ENCODE measurements at regions not wholly inside any gene's neighbourhood (a gene's known extent, or its start where the extent isn't known, plus 50 kb on each side); places are given as distances from the start of the nearest gene placed in this dataset.

GRCh38 chr6:18584372-18584771 lies 197.2 kb downstream of the RNF144B start:
- TF ChIP-seq CTCF (IDR thresholded peaks at IDR 0.05; ENCODE audit: borderline replicate concordance, extremely low read depth, low read length, poor library complexity, severe bottlenecking) (no peak), EZH2 (IDR thresholded peaks at IDR 0.05; ENCODE audit: borderline replicate concordance, low read depth, low read length, severe bottlenecking) (no peak)
